SK-N-SH treated with all-trans-retinoic acid at 6 μM for 48 hours (cell line): ENCODE measurements at regions not wholly inside any gene's neighbourhood (a gene's known extent, or its start where the extent isn't known, plus 50 kb on each side); places are given as distances from the start of the nearest gene placed in this dataset.

Experiments used
- ARNTL ChIP-seq: fragments of 450-650 bp; formaldehyde crosslinking; IDR thresholded peaks from 2 replicates; pipeline ENCODE4 v1.5.0; 2020; ENCODE audit warnings: low read depth, mild to moderate bottlenecking, moderate library complexity, borderline replicate concordance
- BACH2 ChIP-seq: fragments of 250-450 bp; sonication (Bioruptor Pico); IDR thresholded peaks from 2 replicates; pipeline ENCODE4 v1.9.0; 2021; ENCODE audit warnings: mild to moderate bottlenecking, borderline replicate concordance
- ESRRG ChIP-seq: fragments of 250-450 bp; sonication (Bioruptor Pico); IDR thresholded peaks from 2 replicates; pipeline ENCODE4 v1.6.1; 2021; ENCODE audit warnings: mild to moderate bottlenecking
- GLIS3 ChIP-seq: fragments of 250-450 bp; sonication (Bioruptor Pico); IDR thresholded peaks from 2 replicates; pipeline ENCODE4 v1.5.0; 2020; ENCODE audit warnings: mild to moderate bottlenecking, moderate library complexity
- PATZ1 ChIP-seq: fragments of 250-450 bp; sonication (Bioruptor Pico); IDR thresholded peaks from 2 replicates; pipeline ENCODE4 v1.8.0; 2020; ENCODE audit warnings: mild to moderate bottlenecking, moderate library complexity, borderline replicate concordance
- POU6F1 ChIP-seq: fragments of 250-450 bp; sonication (Bioruptor Pico); IDR thresholded peaks from 2 replicates; pipeline ENCODE4 v1.8.0; 2021; ENCODE audit warnings: low read depth, mild to moderate bottlenecking, moderate library complexity, borderline replicate concordance
- RARB ChIP-seq: fragments of 250-450 bp; sonication (Bioruptor Pico); IDR thresholded peaks from 2 replicates; pipeline ENCODE4 v1.8.0; 2021; ENCODE audit warnings: mild to moderate bottlenecking, moderate library complexity
- TCF4 ChIP-seq: fragments of 250-450 bp; sonication (Bioruptor Pico); IDR thresholded peaks from 2 replicates; pipeline ENCODE4 v1.8.0; 2021; ENCODE audit warnings: mild to moderate bottlenecking, moderate library complexity, borderline replicate concordance
- TSHZ2 ChIP-seq: fragments of 250-450 bp; sonication (Bioruptor Pico); IDR thresholded peaks from 2 replicates; pipeline ENCODE4 v1.5.0; 2020; ENCODE audit warnings: mild to moderate bottlenecking, moderate library complexity
- ZFP3 ChIP-seq: fragments of 250-450 bp; sonication (Bioruptor Pico); IDR thresholded peaks from 2 replicates; pipeline ENCODE4 v1.5.0; 2020; ENCODE audit warnings: mild to moderate bottlenecking, moderate library complexity
- ZFP30 ChIP-seq: fragments of 450-650 bp; formaldehyde crosslinking; IDR thresholded peaks from 2 replicates; pipeline ENCODE4 v1.5.0; 2022; ENCODE audit warnings: mild to moderate bottlenecking, moderate library complexity
- ZNF70 ChIP-seq: fragments of 450-650 bp; formaldehyde crosslinking; IDR thresholded peaks from 2 replicates; pipeline ENCODE4 v1.5.0; 2020; ENCODE audit warnings: mild to moderate bottlenecking, moderate library complexity
- TF ChIP-seq, protein P1 (sequence below): fragments of 250-450 bp; sonication (Bioruptor Pico); IDR thresholded peaks from 2 replicates; pipeline ENCODE4 v1.5.1; 2020; ENCODE audit warnings: low read depth, mild to moderate bottlenecking, moderate library complexity

DNA sequence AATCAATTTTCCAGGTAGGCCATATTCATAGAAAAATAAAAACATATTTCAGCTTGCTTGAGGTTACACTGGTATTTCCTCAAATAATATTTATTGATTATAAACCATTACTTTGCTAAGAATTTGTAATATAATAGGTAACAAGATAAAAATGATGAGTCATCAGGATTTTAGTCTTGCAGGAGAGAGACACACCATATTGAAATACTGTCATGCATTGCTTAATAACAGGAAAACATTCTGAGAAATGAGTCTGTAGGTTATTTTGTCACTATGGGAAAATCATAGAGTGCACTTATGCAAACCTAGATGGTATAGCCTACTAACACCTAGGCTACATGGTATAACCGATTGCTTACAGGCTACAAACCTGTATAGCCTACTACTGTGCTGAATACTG lies 990.5 kb downstream of the OTOL1 start:
- no peak for TF ChIP-seq TCF4 (CRISPR knock-in tag)
- TF ChIP-seq ZFP3 (CRISPR knock-in tag): no peak
- no peak for TF ChIP-seq ZFP30 (CRISPR knock-in tag)
- TF ChIP-seq ZNF70 (CRISPR knock-in tag): no peak
- TF ChIP-seq ESRRG: no peak
- TF ChIP-seq ARNTL: no peak
- no peak for TF ChIP-seq PATZ1 (CRISPR knock-in tag)
- no peak for TF ChIP-seq POU6F1
- no peak for TF ChIP-seq TSHZ2 (CRISPR knock-in tag)
- no peak for TF ChIP-seq RARB
- TF ChIP-seq GLIS3: no peak
- no peak for TF ChIP-seq BACH2
- TF ChIP-seq, protein P1, sequence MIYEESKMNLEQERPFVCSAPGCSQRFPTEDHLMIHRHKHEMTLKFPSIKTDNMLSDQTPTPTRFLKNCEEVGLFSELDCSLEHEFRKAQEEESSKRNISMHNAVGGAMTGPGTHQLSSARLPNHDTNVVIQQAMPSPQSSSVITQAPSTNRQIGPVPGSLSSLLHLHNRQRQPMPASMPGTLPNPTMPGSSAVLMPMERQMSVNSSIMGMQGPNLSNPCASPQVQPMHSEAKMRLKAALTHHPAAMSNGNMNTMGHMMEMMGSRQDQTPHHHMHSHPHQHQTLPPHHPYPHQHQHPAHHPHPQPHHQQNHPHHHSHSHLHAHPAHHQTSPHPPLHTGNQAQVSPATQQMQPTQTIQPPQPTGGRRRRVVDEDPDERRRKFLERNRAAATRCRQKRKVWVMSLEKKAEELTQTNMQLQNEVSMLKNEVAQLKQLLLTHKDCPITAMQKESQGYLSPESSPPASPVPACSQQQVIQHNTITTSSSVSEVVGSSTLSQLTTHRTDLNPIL (CRISPR knock-in tag): no peak
